Peyer's patch (tissue), 4 donors: ENCODE measurements at regions not wholly inside any gene's neighbourhood (a gene's known extent, or its start where the extent isn't known, plus 50 kb on each side); places are given as distances from the start of the nearest gene placed in this dataset.

Experiments used
- CTCF ChIP-seq, 6 experiments: fragments of 450-650 bp in 4 of 6; fragments of 200-600 bp in 2 of 6; sonication (generic) in 1 of 6; IDR thresholded peaks; one replicate each; pipeline ENCODE4 v1.5.1; 2017 to 2019; ENCODE audit warnings: antibody characterized with exemption in 6 of 6, mild to moderate bottlenecking in 3 of 6, moderate library complexity in 1 of 6
- POLR2A ChIP-seq, 2 donors: fragments of 450-650 bp; IDR thresholded peaks; one replicate each; pipeline ENCODE4 v1.5.1; 2017; ENCODE audit warnings: antibody characterized with exemption in 2 of 2, mild to moderate bottlenecking in 2 of 2, moderate library complexity in 2 of 2

GRCh38 chr1:178024504-178024903 is 54.6 kb upstream of the SEC16B start:
- TF ChIP-seq CTCF (IDR thresholded peaks at IDR 0.05) (no peak), POLR2A (IDR thresholded peaks at IDR 0.05) (no peak)
